ENCODE measurements at regions not wholly inside any gene's neighbourhood (a gene's known extent, or its start where the extent isn't known, plus 50 kb on each side); places are given as distances from the start of the nearest gene placed in this dataset.

- TF ChIP-seq CTCF (IDR thresholded peaks at IDR 0.05; ENCODE audit: low read depth, low read length): no peak
- no peak overlapping the region for H3K4me3 ChIP-seq (ENCODE audit: low read depth, low read length)
Measured at GRCh38 chr2:7239078-7239477, 321.9 kb downstream of the RNF144A start.

- TF ChIP-seq CTCF (IDR thresholded peaks at IDR 0.05; ENCODE audit: low read depth, low read length): no peak
- H3K4me3 ChIP-seq (ENCODE audit: low read depth, low read length): no peak overlapping the region
Measured at GRCh38 chr2:7241041-7241745, 324.0 kb downstream of the RNF144A start.

GRCh38 chr2:7242189-7242867 is 325.1 kb downstream of the RNF144A start:
- no peak for TF ChIP-seq CTCF (IDR thresholded peaks at IDR 0.05; ENCODE audit: low read depth, low read length)
- H3K4me3 ChIP-seq (ENCODE audit: low read depth, low read length): no peak overlapping the region

GRCh38 chr2:7243276-7243675 is 326.1 kb downstream of the RNF144A start:
- H3K4me3 ChIP-seq (ENCODE audit: low read depth, low read length): no peak overlapping the region
- no peak for TF ChIP-seq CTCF (IDR thresholded peaks at IDR 0.05; ENCODE audit: low read depth, low read length)

- TF ChIP-seq CTCF (IDR thresholded peaks at IDR 0.05; ENCODE audit: low read depth, low read length): no peak
Measured at GRCh38 chr2:7256377-7256776, 339.2 kb downstream of the RNF144A start.

GRCh38 chr2:7262727-7263126 is 345.5 kb downstream of the RNF144A start:
- TF ChIP-seq CTCF (IDR thresholded peaks at IDR 0.05; ENCODE audit: low read depth, low read length): no peak
- H3K4me3 ChIP-seq (ENCODE audit: low read depth, low read length): no peak overlapping the region

More at GRCh38 chr2:7256377-7256776, 339.2 kb downstream of the RNF144A start:
- H3K4me3 ChIP-seq (ENCODE audit: low read depth, low read length): no peak overlapping the region

GRCh38 chr2:7264791-7265190 is 347.6 kb downstream of the RNF144A start:
- no peak for TF ChIP-seq CTCF (IDR thresholded peaks at IDR 0.05; ENCODE audit: low read depth, low read length)
- H3K4me3 ChIP-seq (ENCODE audit: low read depth, low read length): no peak overlapping the region
